ENCODE measurements at regions not wholly inside any gene's neighbourhood (a gene's known extent, or its start where the extent isn't known, plus 50 kb on each side); places are given as distances from the start of the nearest gene placed in this dataset.

- TF ChIP-seq CTCF (IDR thresholded peaks at IDR 0.05; ENCODE audit: low read depth, low read length), result no peak
- DNase-seq (ENCODE audit: low read depth, low spot score), result no peak
- Histone ChIP-seq H3K27ac (ENCODE audit: low read depth, low read length) (no peak overlapping the region), H3K27me3 (ENCODE audit: control insufficient read depth, insufficient read depth, low read length) (no peaks in the 10 kb centered on the region), H3K4me3 (ENCODE audit: low read depth, low read length) (peak overlapping the region; percentile 79), H3K9me3 (ENCODE audit: control insufficient read depth, insufficient read depth, low read length) (no peaks in the 10 kb centered on the region; the same call in 1 of the 2 replicates)
- CTCF ChIA-PET, result interaction anchor here (0.6 to 1.5 kb wide), 7 partner anchors 17 to 177 kb away, joined by 3 to 6 read pairs (median 3); no protein-coding TSS in a partner anchor
- POLR2A ChIA-PET, result interaction anchor here (0.5 to 1.2 kb wide), 3 partner anchors 32 to 58 kb away, joined by 3 to 5 read pairs (median 3); no protein-coding TSS in a partner anchor
Measured at GRCh38 chr3:42014458-42014920, 52.6 kb upstream of the ULK4 start.

GRCh38 chr3:42013691-42014457 is 52.0 kb upstream of the ULK4 start:
- Histone ChIP-seq H3K4me3 (ENCODE audit: low read depth, low read length) (peak overlapping the region; percentile 79), H3K9me3 (ENCODE audit: control insufficient read depth, insufficient read depth, low read length) (no peaks in the 10 kb centered on the region; the same call in 1 of the 2 replicates), H3K27me3 (ENCODE audit: control insufficient read depth, insufficient read depth, low read length) (no peaks in the 10 kb centered on the region), H3K27ac (ENCODE audit: low read depth, low read length) (no peak overlapping the region)
- POLR2A ChIA-PET, result interaction anchor here (0.9 kb wide), 1 partner anchor 39 kb away, joined by 3 read pairs; no protein-coding TSS in a partner anchor
- no peak for DNase-seq (ENCODE audit: low read depth, low spot score)
- no peak for TF ChIP-seq CTCF (IDR thresholded peaks at IDR 0.05; ENCODE audit: low read depth, low read length)
- CTCF ChIA-PET, result interaction anchor here (0.6 to 1.5 kb wide), 7 partner anchors 16 to 178 kb away, joined by 3 to 6 read pairs (median 3); no protein-coding TSS in a partner anchor

GRCh38 chr3:42012935-42013690 is 51.2 kb upstream of the ULK4 start:
- Histone ChIP-seq H3K4me3 (ENCODE audit: low read depth, low read length) (peak overlapping the region; percentile 79), H3K27me3 (ENCODE audit: control insufficient read depth, insufficient read depth, low read length) (no peaks in the 10 kb centered on the region), H3K9me3 (ENCODE audit: control insufficient read depth, insufficient read depth, low read length) (no peaks in the 10 kb centered on the region; the same call in 1 of the 2 replicates), H3K27ac (ENCODE audit: low read depth, low read length) (no peak overlapping the region)
- ChIA-PET CTCF (interaction anchor here (1.0 to 5.7 kb wide), 3 partner anchors 30 to 87 kb away, joined by 3 to 31 read pairs (median 4); no protein-coding TSS in a partner anchor), POLR2A (no interaction called here)
- no peak for TF ChIP-seq CTCF (IDR thresholded peaks at IDR 0.05; ENCODE audit: low read depth, low read length)
- DNase-seq (ENCODE audit: low read depth, low spot score), result no peak

GRCh38 chr3:42012383-42012934 is 50.6 kb upstream of the ULK4 start:
- Histone ChIP-seq H3K4me3 (ENCODE audit: low read depth, low read length) (no peak overlapping the region), H3K27ac (ENCODE audit: low read depth, low read length) (no peak overlapping the region), H3K9me3 (ENCODE audit: control insufficient read depth, insufficient read depth, low read length) (no peaks in the 10 kb centered on the region; the same call in 1 of the 2 replicates), H3K27me3 (ENCODE audit: control insufficient read depth, insufficient read depth, low read length) (no peaks in the 10 kb centered on the region)
- TF ChIP-seq CTCF (IDR thresholded peaks at IDR 0.05; ENCODE audit: low read depth, low read length), result no peak
- CTCF ChIA-PET, result interaction anchor here (1.0 to 5.7 kb wide), 3 partner anchors 31 to 88 kb away, joined by 3 to 31 read pairs (median 4); no protein-coding TSS in a partner anchor
- DNase-seq (ENCODE audit: low read depth, low spot score), result no peak
- POLR2A ChIA-PET, result no interaction called here

Measured in AG04450 (cell line).